SK-N-SH (cell line): ENCODE measurements at regions not wholly inside any gene's neighbourhood (a gene's known extent, or its start where the extent isn't known, plus 50 kb on each side); places are given as distances from the start of the nearest gene placed in this dataset.

ENCODE experiments used
- CTCF ChIA-PET: fragments of 300-600, 350-600 bp; formaldehyde crosslinking; extraction: SDS; loops from one replicate; lab custom pipeline; 2021; lab: Yijun Ruan, JAX
- POLR2A ChIA-PET: fragments of 350-600 bp; sonication (Branson Sonifier 250); formaldehyde crosslinking; extraction: SDS; loops from one replicate; lab custom pipeline; 2020; ENCODE audit warnings: antibody characterized with exemption, inconsistent platforms; lab: Yijun Ruan, JAX
- DNase-seq: peaks from one replicate; pipeline ENCODE4 v3.0.0; 2012
- H2AFZ ChIP-seq: fragments of 200-600 bp; sonication (generic); 2 replicates; pipeline ENCODE4 v1.8.1; 2016; ENCODE audit warnings: antibody characterized with exemption, mild to moderate bottlenecking, low read depth
- H3F3A ChIP-seq: fragments of 200-600 bp; sonication (generic); replicated peaks from 2 replicates; pipeline ENCODE3; 2016; ENCODE audit warnings: antibody characterized with exemption, mild to moderate bottlenecking; ENCODE audit not compliant: insufficient read depth
- H3K27ac ChIP-seq, 2 experiments: fragments of 200-500 bp in 1 of 2; fragments of 200-600 bp in 1 of 2; sonication (Bioruptor generic) in 1 of 2; sonication (generic), shearing (Covaris generic) in 1 of 2; 2 replicates each; pipeline versions ENCODE4 v1.5.1 to v1.6.1; 2014 to 2016; ENCODE audit warnings: low read depth in 2 of 2, inconsistent platforms in 1 of 2, low read length in 1 of 2, mild to moderate bottlenecking in 1 of 2, mixed read lengths in 1 of 2
- H3K27me3 ChIP-seq: fragments of 200-600 bp; sonication (generic), shearing (Covaris generic); 2 replicates; pipeline ENCODE4 v1.6.1; 2016; ENCODE audit warnings: mixed run types; ENCODE audit not compliant: insufficient read depth
- H3K36me3 ChIP-seq, 2 experiments: fragments of 200-500 bp in 1 of 2; fragments of 200-600 bp in 1 of 2; sonication (Bioruptor generic) in 1 of 2; sonication (generic) in 1 of 2; replicated peaks in 1 of 2; 2 replicates each; pipeline versions ENCODE3 to v1.5.1; 2014 to 2016; ENCODE audit warnings: low read length in 1 of 2, mild to moderate bottlenecking in 1 of 2; ENCODE audit not compliant: insufficient read depth in 2 of 2, control insufficient read depth in 1 of 2
- H3K4me1 ChIP-seq, 2 experiments: fragments of 200-500 bp in 1 of 2; fragments of 200-600 bp in 1 of 2; sonication (Bioruptor generic) in 1 of 2; sonication (generic), shearing (Covaris generic) in 1 of 2; 2 replicates each; pipeline versions ENCODE4 v1.5.1 to v1.6.1; 2014 to 2016; ENCODE audit warnings: low read depth in 1 of 2, low read length in 1 of 2, mixed run types in 1 of 2; ENCODE audit not compliant: insufficient read depth in 2 of 2, control insufficient read depth in 1 of 2
- H3K4me2 ChIP-seq: fragments of 200-600 bp; sonication (generic), shearing (Covaris generic); 2 replicates; pipeline ENCODE4 v1.6.1; 2017; ENCODE audit warnings: mixed run types
- H3K4me3 ChIP-seq, 2 experiments: fragments of 200-500 bp in 1 of 2; fragments of 200-600 bp in 1 of 2; sonication (Bioruptor generic) in 1 of 2; sonication (generic), shearing (Covaris generic) in 1 of 2; 2 replicates each; pipeline versions ENCODE4 v1.5.1 to v1.8.1; 2014 to 2016; ENCODE audit warnings: low read depth in 2 of 2, inconsistent platforms in 1 of 2, low read length in 1 of 2, mild to moderate bottlenecking in 1 of 2, mixed read lengths in 1 of 2, moderate library complexity in 1 of 2
- H3K79me2 ChIP-seq: fragments of 200-600 bp; sonication (generic); 2 replicates; pipeline ENCODE4 v1.8.1; 2017; ENCODE audit warnings: mild to moderate bottlenecking; ENCODE audit not compliant: insufficient read depth
- H3K9ac ChIP-seq: fragments of 200-600 bp; sonication (generic); 2 replicates; pipeline ENCODE4 v1.6.1; 2017; ENCODE audit warnings: mixed run types
- H3K9me2 ChIP-seq: fragments of 200-600 bp; sonication (generic); 2 replicates; pipeline ENCODE4 v1.6.1; 2017; ENCODE audit warnings: mixed run types
- H3K9me3 ChIP-seq: fragments of 200-600 bp; sonication (generic); 2 replicates; pipeline ENCODE4 v1.6.1; 2017; ENCODE audit warnings: mixed run types, mild to moderate bottlenecking, moderate library complexity
- H4K20me1 ChIP-seq: fragments of 200-600 bp; sonication (generic); 2 replicates; pipeline ENCODE4 v1.6.1; 2017; ENCODE audit warnings: mild to moderate bottlenecking, mixed run types; ENCODE audit not compliant: insufficient read depth
- CTCF ChIP-seq: fragments of 200-600 bp; sonication (generic); IDR thresholded peaks from 2 replicates; pipeline ENCODE4 v1.6.1; 2017; ENCODE audit warnings: antibody characterized with exemption, mild to moderate bottlenecking, moderate library complexity
- EP300 ChIP-seq, 2 experiments: IDR thresholded peaks; 2 replicates each; pipeline versions ENCODE4 v1.4.0 to v1.6.1; 2012; ENCODE audit warnings: borderline replicate concordance in 1 of 2, low read depth in 1 of 2, low read length in 1 of 2
- FOSL2 ChIP-seq: IDR thresholded peaks from 2 replicates; pipeline ENCODE4 v1.4.0; 2012; ENCODE audit warnings: low read depth, mild to moderate bottlenecking, moderate library complexity, borderline replicate concordance
- GABPA ChIP-seq: IDR thresholded peaks from 2 replicates; pipeline ENCODE4 v1.4.0; 2012; ENCODE audit warnings: low read depth, mild to moderate bottlenecking
- IRF3 ChIP-seq: fragments of 150-350 bp; IDR thresholded peaks from 2 replicates; pipeline ENCODE4 v1.6.1; 2016; ENCODE audit warnings: mild to moderate bottlenecking, low read depth, low read length
- JUND ChIP-seq: IDR thresholded peaks from 2 replicates; pipeline ENCODE4 v1.4.0; 2012
- NFIC ChIP-seq: IDR thresholded peaks from 2 replicates; pipeline ENCODE4 v1.4.0; 2012; ENCODE audit warnings: borderline replicate concordance
- POLR2AphosphoS5 ChIP-seq: IDR thresholded peaks from 2 replicates; pipeline ENCODE4 v1.6.1; 2012; ENCODE audit warnings: low read depth, low read length
- TAF1 ChIP-seq: IDR thresholded peaks from 2 replicates; pipeline ENCODE4 v1.6.1; 2012; ENCODE audit warnings: low read depth, mild to moderate bottlenecking, low read length, moderate library complexity, borderline replicate concordance
- TEAD4 ChIP-seq: IDR thresholded peaks from 2 replicates; pipeline ENCODE4 v1.4.0; 2012; ENCODE audit warnings: mild to moderate bottlenecking, borderline replicate concordance; ENCODE audit not compliant: insufficient read depth
- USF1 ChIP-seq: IDR thresholded peaks from 2 replicates; pipeline ENCODE4 v1.4.0; 2012; ENCODE audit warnings: low read depth, borderline replicate concordance
- WGBS: methylation state at CpG from one replicate; pipeline ENCODE4 v1.1.6; 2017; ENCODE audit warnings: low lambda C conversion rate; 5-methylcytosine and 5-hydroxymethylcytosine counted together

GRCh38 chrX:151815398-151815797, 80.9 kb downstream of the CNGA2 start (continued):
- TF ChIP-seq IRF3 (no peak), EP300 (IDR thresholded peaks at IDR 0.05; ENCODE audit: borderline replicate concordance in 1 of 2, low read depth in 1 of 2, low read length in 1 of 2) (no peak), TAF1 (no peak)

GRCh38 chrX:151816934-151817333, 82.4 kb downstream of the CNGA2 start:
- H3K36me3 ChIP-seq, result no peaks in the 10 kb centered on the region
- no peaks in the 10 kb centered on the region for H3K79me2 ChIP-seq
- DNase-seq, result no peak
- WGBS, result 0% methylated on average over 2 of the region's 2 CpGs
- no peak overlapping the region for H3K9ac ChIP-seq
- H3K4me2 ChIP-seq, result no peak overlapping the region
- no peaks in the 10 kb centered on the region for H3K9me2 ChIP-seq
- no peak overlapping the region for H3K4me3 ChIP-seq
- no peak overlapping the region for H3K27ac ChIP-seq
- CTCF ChIA-PET, result no interaction called here
- POLR2A ChIA-PET, result no interaction called here
- H3K4me1 ChIP-seq, result no peaks in the 10 kb centered on the region
- no peaks in the 10 kb centered on the region for H3F3A ChIP-seq
- H3K9me3 ChIP-seq, result no peaks in the 10 kb centered on the region
- TF ChIP-seq NFIC, result no peak
- TF ChIP-seq USF1, result no peak
- no peak for TF ChIP-seq FOSL2
- TF ChIP-seq EP300 (IDR thresholded peaks at IDR 0.05; ENCODE audit: borderline replicate concordance in 1 of 2, low read depth in 1 of 2, low read length in 1 of 2), result no peak
- no peaks in the 10 kb centered on the region for H4K20me1 ChIP-seq
- peaks cover 31% of the 10 kb centered on the region for H3K27me3 ChIP-seq
- H2AFZ ChIP-seq, result no peak overlapping the region

GRCh38 chrX:151818828-151819227, 84.3 kb downstream of the CNGA2 start:
- Histone ChIP-seq H2AFZ (no peak overlapping the region), H3K4me1 (no peaks in the 10 kb centered on the region), H3K36me3 (no peaks in the 10 kb centered on the region), H3K4me2 (no peak overlapping the region), H3K9ac (no peak overlapping the region)
- CTCF ChIA-PET, result no interaction called here
- TF ChIP-seq TEAD4 (no peak), NFIC (no peak), JUND (no peak), CTCF (no peak), IRF3 (no peak), POLR2AphosphoS5 (no peak), GABPA (no peak)
- TF ChIP-seq, all 33 proteins: peak for 0
- no peak for DNase-seq
- no peaks in the 10 kb centered on the region for H3K9me3 ChIP-seq
- POLR2A ChIA-PET, result no interaction called here
- no peaks in the 10 kb centered on the region for H3K9me2 ChIP-seq
- no peaks in the 10 kb centered on the region for H4K20me1 ChIP-seq
- no peak overlapping the region for H3K27ac ChIP-seq
- WGBS, result 1% methylated on average over 2 of the region's 2 CpGs
- peaks cover 38% of the 10 kb centered on the region for H3K27me3 ChIP-seq
- H3K79me2 ChIP-seq, result no peaks in the 10 kb centered on the region
- H3K4me3 ChIP-seq, result no peak overlapping the region
- no peaks in the 10 kb centered on the region for H3F3A ChIP-seq
